GM19372 (cell line): ENCODE measurements at regions not wholly inside any gene's neighbourhood (a gene's known extent, or its start where the extent isn't known, plus 50 kb on each side); places are given as distances from the start of the nearest gene placed in this dataset.
A peak's percentile ranks its signal among the peaks of the same experiment; 100 is the strongest.

Experiments used
- ATAC-seq: cut with Tn5 transposase; IDR thresholded peaks from one replicate; pipeline ENCODE4 v1.9.1; 2021; ENCODE audit warnings: mild to moderate bottlenecking, low read depth, moderate library complexity; ENCODE audit not compliant: unreplicated experiment

DNA sequence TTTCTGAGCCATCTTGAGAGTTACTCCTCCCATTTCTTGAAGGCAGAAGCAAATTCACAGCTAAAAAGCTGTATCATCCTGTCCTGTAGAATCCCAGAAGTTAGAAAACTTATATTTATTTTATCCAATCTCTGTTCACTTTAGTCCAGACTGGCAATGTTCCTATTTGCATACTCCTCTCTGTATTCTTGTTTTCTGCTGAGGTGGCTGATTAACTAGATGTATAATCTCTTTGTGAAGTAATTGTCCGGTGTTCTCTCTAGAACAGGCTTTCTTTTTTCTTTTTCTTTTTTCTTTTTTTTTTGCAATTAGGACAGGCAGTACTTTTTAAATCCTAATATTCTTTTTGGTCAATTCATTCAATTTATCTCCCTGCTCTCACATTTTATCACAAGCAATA is 411.0 kb downstream of the KCNJ3 start:
- no peak for ATAC-seq

DNA sequence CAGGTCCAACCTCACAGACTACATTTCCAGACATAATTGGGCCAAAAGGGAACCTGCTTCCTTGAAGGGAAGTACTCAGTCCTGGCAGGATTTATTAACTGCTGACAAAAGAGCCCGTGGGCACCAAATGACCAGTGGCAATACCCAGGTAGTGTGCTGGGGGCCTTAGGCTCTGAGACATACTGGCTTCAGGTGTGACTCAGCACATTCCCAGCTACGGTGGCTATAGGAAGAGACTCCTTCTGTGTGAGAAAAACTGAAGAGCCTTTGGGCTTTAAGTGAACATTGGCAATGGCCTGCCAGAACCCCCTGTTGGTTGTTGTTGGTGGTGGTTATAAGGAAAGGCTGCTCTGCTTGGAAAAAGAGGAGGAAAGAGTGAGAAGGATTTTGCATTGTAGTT is 401.8 kb downstream of the KCNJ3 start:
- no peak for ATAC-seq

DNA sequence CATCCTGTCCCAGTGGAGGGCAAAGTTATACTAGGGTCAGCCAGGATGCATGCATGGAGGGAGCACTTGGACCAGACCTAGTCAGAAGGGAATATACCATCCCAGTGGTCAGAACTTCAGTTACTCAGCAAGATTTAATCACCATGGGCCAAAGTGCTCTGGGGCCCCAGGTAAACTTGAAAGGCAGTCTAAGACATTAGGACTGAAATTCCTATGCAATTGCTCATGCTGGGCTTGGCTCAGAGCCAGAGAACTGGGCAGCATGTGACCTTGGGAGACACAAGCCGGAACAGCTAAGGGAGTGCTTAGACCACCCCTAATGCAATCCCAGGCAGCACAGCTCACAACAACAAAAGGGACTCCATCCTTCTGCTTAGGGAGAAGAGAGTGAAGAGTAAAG is 401.3 kb downstream of the KCNJ3 start:
- no peak for ATAC-seq

DNA sequence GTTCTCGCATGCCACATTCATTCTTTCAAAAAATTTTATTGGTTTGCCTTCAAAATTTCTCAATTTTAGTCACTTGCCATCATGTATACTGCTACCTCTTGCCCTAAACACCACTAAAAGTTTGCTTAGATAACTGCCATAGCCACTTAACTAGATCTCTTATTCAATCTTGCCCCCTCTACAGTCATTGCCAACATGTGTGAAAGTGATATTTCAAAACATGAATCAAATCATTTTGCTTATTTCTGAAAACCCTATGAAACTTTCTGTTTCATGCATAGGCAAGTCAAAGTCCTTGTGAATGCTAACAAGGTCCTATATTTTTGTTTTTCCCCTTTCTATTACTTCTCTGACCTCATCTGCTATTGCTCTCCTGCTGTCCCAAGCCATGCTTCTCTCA is 397.1 kb downstream of the KCNJ3 start:
- ATAC-seq, result no peak

DNA sequence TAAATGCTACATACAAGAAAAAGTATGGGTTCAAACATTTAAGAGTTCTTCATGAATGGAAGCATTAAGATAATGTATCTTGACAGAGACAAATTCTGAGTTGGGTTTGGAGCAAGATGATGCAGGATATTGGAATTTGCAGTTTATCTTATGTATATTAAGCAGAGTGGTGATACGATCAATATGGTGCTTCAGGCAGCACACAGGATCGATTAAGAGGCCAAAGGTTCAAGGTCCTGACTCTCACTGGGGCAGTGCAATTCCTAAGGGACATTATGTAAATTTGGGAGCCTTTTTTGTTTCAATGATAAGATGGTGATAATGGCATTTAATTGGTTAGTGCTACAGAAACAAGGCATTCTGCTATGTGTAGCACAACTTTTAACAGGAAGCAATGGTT is 381.9 kb downstream of the KCNJ3 start:
- ATAC-seq, result no peak

DNA sequence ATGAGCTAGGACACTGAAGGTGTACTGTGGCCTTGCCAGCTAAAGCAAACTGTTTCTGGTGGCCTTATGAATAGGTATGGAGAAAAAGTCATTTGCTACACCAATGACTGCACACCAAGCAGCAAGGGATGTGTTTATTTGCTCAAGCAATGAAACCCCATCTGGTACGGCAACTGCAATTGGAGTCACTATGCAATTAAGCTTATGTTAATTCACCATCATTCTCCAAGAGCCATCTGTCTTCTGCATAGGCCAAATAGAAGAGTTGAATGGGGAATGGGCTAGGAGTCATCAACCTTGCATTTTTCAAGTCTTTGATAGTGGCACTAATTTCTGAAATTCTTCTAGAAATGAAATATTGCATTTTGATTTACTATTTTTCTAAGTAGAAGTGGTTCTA is 372.0 kb downstream of the KCNJ3 start:
- no peak for ATAC-seq

DNA sequence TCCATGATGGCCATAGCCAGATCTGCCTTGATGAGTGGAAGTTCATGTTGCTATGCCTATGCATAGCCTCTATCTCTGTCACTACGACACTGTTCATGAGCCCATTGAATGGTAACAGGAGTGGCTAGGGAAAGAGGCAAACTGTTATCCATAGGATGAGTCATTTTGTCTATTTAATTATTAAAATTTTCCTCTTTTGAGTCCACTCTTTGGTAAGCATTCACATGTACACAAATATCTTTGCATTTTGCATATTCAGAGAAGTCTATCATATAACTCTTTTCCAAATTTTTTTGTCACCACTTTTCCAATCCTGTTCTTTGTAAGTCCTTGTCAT is 364.4 kb downstream of the KCNJ3 start:
- no peak for ATAC-seq

DNA sequence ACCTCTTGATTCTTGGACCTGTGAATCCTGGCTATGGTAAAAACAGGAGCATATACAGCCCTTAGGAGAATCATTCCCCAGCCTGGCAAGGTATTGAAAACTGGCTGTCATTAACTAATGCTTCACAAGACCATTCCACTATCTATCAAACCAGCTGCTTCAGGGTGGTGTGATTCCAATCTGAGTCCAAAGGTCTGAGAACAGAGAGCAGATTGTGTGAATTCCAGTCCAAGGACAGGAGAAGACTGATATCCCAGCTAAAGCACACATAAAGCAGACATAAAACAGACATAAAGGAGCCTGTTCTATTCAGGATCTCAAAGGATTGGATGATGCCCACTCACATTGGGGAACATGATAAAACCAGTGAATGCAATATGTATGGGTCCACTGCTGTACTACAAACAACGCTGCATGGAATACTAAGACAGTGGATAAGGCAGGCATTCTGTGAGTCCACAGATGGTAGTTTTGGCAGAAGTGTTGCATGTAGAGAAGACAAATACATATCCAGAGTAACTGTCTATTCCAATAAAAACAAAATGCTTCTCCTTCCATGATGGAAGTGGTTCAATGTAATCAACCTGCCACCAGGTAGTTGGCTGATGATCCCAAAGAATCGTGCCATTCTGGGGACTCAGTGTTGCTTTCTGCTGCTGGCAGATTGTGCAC is 363.9 kb downstream of the KCNJ3 start:
- no peak for ATAC-seq

DNA sequence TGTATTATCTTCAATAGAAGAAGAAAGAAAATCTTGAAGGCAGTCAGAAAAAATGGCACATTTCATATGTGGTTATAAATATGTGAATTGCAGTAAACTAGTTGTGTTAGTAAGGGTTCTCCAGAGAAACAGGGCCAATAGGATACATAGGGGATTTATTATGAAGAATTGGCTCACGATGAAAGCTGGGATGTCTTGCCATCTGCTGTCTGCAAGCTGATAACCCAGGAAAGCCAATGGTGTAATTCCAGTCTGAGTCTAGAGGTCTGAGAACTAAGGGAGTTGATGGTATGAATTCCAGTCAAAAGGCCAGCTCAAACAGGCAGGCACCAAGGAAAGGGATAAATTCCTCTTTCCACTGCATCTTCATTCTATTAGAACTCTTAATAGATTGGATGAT is 362.4 kb downstream of the KCNJ3 start:
- ATAC-seq, result no peak

DNA sequence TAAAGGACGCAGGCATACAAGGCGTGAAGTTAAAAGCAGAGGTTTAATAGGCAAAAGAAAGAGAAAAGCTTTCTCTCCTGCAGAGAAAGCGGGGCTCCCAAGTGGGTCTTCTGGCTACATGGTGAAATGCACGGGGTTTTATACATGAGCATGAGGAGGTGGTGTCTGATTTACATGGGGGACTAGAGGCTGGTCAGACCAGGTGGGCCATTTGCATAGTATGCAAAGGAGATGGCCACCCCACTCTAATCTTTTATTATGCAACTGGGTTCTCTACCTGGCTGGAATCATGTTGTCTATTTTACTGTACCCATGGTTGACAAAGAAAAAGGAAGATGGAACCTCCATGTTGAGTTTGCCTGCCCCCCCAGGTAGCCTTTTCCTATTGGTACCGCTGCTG is 356.2 kb downstream of the KCNJ3 start:
- no peak for ATAC-seq

DNA sequence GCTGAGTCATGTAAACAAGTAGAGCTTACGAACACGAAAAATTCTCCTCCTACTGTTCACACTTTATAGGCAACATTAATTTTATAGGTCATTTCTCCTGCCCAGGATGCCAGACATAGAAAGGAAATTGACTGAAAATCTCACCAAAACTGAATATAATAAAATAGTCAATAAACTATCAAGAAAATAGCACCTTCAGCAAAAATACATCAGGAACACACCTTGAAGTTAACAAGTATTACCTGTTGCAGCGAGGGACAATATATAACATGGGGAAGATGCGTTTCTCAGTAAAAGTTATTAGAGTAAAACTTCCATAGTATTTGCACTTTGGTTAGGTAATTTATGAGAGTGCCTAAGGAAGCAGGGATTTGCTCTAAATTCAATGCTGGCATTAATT is 344.6 kb downstream of the KCNJ3 start:
- no peak for ATAC-seq

DNA sequence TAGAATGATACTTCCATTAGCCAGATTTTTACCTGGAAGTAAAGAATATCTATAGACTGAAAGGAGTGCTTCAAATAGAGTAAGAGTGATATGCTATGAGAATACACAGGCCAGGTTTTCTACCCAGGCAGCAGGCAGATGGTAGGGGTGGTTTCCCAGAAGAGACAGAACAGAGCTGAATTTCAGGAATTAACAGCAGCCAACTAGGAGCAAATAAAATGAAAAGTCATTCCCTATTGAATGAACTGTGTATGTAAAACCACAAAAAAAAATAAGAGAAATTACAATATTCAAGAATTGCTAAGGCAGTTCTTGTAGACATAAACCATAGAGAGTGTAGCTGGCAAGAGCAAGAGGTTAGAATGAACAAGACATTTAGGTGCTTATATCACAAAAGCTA is 336.8 kb downstream of the KCNJ3 start:
- no peak for ATAC-seq

DNA sequence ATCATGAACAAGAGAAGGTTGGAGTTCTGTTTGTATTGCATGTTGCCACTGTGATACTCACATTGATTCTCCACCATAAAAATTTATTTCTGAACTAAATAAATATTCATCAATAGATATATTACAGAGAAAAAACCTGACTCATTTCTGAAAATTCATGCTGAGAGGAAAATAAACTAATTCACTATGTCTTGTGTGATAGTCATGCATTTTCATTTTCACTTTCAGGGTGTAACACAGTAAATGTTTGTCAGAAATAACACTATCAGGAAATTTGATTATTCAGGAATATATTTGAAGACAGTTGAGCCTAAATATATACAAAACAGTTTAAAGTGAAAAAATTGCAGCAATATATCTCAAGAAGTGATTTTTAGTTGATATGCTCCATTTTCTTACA is 335.2 kb downstream of the KCNJ3 start:
- no peak for ATAC-seq

DNA sequence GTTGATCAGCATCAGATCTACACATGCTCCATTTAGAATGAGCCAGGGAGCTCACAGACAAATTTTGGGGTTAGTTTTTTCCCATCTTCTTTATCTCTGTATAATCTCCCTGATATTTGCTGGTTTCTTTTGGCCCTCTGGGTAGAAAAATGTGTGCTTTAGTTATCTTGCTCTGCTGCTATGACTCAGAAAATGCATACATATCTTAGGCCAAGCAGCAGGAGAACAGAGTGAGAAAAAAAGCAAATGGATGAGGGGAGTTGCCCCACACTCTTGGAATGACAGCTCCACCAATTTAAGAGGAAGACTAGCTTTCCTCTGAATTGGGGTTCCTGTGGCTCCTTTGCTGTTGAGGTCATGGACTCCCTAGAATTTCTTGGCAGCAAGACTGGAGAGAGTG is 331.8 kb downstream of the KCNJ3 start:
- ATAC-seq, result no peak

DNA sequence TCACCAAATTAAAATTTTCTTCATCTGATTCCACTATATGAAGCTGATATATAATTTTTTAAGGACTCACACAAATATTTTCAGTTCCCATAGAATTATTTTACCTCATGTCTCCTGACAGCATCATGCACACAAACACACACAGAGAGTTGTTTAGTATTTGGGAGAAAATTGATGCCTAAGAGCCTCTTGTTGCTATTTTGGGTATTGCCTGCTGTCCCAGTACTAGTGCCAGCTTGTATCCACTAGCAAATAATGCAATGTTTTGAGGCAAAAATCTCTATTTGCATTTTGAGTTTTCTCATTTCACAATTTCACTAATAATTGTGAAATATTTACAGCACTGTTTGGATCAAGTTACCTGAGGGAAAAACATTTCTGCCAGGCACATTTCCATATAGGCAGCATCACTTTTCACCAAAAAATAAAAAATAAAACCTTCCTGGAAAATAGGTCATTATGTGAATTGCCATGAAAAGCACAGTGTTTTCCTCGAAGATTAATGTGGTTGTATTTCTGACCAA is 328.2 kb downstream of the KCNJ3 start:
- no peak for ATAC-seq

DNA sequence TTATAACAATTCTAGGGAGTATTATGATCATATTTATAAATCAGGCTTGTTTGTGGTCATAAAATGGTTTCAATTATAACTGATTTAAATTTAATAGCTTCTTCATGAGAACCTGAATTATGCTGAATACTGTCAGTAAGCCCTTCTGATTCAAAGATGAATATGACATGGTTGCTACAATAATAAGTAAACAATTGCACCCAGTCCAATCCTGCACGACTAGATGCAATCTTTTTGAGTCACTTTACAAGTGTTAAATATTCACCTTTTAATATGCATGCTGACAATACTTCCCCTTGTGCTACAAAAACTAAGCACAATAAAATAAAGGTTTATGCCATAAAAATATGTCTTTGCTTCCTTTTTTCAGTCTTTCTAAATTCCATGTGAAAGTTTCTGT is 325.2 kb downstream of the KCNJ3 start:
- no peak for ATAC-seq

DNA sequence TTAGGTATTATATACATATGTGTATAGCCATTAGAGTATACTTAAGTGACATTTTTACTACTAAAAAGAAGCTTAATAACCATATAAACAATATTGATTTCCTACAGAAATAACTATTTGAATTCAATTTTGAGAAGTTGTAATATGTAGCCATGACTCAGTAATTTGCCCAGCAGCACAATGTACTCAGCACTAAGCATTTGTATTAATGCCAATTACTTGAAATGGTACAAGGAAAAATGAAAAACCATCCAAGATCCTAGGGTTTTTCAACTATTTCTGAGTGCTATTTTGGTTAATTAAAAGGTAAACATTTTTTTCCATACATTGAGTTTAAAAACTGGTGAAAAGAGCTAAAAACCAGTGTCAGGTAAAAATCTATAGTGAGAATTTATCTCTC is 324.0 kb downstream of the KCNJ3 start:
- no peak for ATAC-seq

DNA sequence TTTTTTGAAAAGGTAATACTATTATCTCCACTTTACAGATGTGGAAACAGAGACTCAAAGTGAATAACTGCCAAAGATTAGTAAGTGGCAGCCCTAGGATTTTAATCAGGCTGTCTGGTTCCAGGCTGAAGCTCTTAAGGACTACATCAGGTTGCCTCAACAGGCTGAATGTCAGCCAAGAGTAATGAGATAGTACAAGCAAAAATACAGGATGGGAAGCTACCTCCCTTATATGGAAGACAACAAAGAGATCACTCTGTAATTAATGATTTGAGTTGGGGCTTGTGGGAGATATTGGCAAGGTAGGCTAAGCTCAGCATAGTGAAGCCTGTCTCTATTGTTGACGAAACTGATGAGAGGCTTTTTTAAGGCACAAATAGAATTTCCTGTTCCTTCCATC is 323.1 kb downstream of the KCNJ3 start:
- ATAC-seq, result no peak

DNA sequence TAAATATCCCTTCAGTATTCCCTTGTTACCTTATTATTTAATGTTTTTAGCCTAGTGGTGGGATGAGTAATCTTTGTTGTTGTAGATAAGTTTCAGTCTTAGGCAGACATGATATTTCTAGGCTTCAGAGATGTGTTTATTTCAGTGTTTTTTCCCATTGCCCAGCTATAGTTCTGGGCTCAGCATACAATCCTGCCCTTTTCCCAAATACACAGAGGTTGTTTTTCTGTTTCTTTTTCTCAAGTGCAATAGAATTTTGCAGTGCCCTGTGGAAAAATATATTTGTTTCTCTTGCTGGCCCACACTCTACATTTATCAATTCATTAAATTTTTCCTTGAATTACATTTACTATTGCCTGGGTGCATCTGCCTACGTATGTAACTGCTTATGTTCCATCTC is 321.8 kb downstream of the KCNJ3 start:
- ATAC-seq, result no peak

DNA sequence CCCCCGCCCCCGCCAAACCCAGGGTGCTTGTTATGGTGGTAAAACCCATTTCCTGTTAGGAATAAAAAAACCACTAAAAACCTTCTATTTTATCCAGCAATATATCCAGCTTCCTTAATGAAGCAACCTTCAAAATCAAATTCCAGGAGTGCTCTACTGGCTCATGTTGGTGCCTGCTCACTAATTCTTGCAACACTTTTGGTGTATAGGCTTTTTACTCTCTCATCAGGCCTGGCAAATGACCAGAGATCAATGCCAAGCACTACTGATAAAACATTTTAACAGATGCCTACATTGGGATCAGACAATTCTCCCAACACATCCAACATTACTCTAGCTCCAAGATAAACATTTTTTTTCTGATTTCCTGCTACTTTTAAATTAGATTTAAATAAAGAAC is 312.4 kb downstream of the KCNJ3 start:
- ATAC-seq, result no peak

DNA sequence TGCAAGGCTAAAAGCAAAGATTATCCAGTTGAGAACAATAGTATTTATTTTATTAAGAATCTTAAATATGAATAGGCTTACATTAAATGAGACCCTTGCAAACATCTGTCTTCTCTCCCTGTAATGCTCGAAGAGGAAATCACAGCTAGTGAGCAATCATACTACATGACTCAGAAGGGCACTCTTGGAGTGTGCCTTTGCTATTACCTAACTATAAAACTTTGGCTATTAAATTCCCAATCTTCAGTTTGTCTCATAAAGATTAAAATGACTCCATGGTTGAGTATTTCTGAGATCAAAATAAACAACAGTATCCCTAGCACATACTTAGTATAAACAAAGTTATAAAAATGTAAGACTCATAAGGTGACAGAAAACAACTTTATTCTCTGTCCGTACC is 296.9 kb downstream of the KCNJ3 start:
- no peak for ATAC-seq

DNA sequence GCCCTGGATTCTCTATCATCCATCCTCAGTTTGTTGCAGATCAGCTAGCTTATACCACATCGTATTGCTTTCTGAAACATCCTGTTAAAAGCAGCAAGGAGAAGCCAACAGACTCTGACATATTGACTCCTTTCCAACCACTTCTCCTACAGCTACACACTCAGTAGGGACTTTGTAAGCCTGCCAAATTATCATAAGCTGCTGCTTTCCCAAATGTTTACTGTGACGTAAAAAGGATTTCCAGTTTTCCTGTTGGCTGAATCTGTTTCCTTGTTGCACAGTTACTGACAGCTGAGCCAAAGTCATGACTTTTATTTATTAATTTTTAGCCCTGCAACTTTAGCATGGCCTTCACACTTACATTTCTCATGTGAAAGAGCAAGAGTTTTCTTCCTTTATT is 294.3 kb downstream of the KCNJ3 start:
- ATAC-seq, result no peak

DNA sequence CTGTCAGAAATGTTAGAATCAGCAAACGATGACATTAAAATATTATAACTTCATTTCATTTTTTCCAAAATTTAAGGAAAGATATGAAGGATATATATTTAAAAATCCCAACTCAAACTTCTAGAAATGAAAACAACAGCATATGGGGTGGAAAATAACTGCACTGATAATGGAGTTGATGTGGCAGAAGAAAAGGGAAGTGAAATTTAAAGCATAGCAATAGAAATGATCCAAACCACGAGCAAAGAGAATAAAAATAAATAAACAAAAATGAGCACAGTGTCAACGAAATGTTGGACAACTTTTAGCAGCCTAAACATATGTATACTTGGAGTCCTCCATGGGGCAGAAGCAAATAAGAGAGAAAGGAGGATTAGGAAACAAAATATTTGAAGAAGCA is 280.2 kb downstream of the KCNJ3 start:
- ATAC-seq, result peak; percentile 55
